H4 (cell line): ENCODE measurements at regions not wholly inside any gene's neighbourhood (a gene's known extent, or its start where the extent isn't known, plus 50 kb on each side); places are given as distances from the start of the nearest gene placed in this dataset.

ENCODE experiments used
- DNase-seq: peaks from one replicate; pipeline ENCODE4 v3.0.0-alpha.2; 2015; ENCODE audit warnings: low spot score

GRCh38 chr14:96638041-96638855 lies 136.1 kb downstream of the PAPOLA start:
- DNase-seq = no peak

GRCh38 chr14:96639550-96639949 lies 137.4 kb downstream of the PAPOLA start:
- no peak for DNase-seq

GRCh38 chr14:96648506-96649326 lies 146.5 kb downstream of the PAPOLA start:
- no peak for DNase-seq

- DNase-seq = no peak
These were observed 147.1 kb downstream of the PAPOLA start for GRCh38 chr14:96649327-96649601.

GRCh38 chr14:96653597-96653996 lies 143.6 kb upstream of the VRK1 start:
- DNase-seq = no peak

GRCh38 chr14:96658611-96659010 lies 138.6 kb upstream of the VRK1 start:
- no peak for DNase-seq

GRCh38 chr14:96660123-96660522 lies 137.1 kb upstream of the VRK1 start:
- no peak for DNase-seq

- no peak for DNase-seq
These were observed 136.5 kb upstream of the VRK1 start for GRCh38 chr14:96660667-96661066.

GRCh38 chr14:96661244-96661969 lies 135.8 kb upstream of the VRK1 start:
- no peak for DNase-seq

GRCh38 chr14:96662116-96662970 lies 134.8 kb upstream of the VRK1 start:
- no peak for DNase-seq

- no peak for DNase-seq
These were observed 134.1 kb upstream of the VRK1 start for GRCh38 chr14:96663076-96663475.

- no peak for DNase-seq
These were observed 133.6 kb upstream of the VRK1 start for GRCh38 chr14:96663491-96664067.

- DNase-seq = no peak
These were observed 131.1 kb upstream of the VRK1 start for GRCh38 chr14:96666088-96666487.

- DNase-seq = no peak
These were observed 126.8 kb upstream of the VRK1 start for GRCh38 chr14:96670391-96670790.

- DNase-seq = no peak
These were observed 126.0 kb upstream of the VRK1 start for GRCh38 chr14:96671218-96671617.

GRCh38 chr14:96673706-96674105 lies 123.5 kb upstream of the VRK1 start:
- DNase-seq = no peak

GRCh38 chr14:96674121-96674520 lies 123.1 kb upstream of the VRK1 start:
- DNase-seq = no peak

- DNase-seq = no peak
These were observed 121.0 kb upstream of the VRK1 start for GRCh38 chr14:96676166-96676565.

GRCh38 chr14:96681829-96682228 lies 115.4 kb upstream of the VRK1 start:
- no peak for DNase-seq

GRCh38 chr14:96682401-96682800 lies 114.8 kb upstream of the VRK1 start:
- no peak for DNase-seq

GRCh38 chr14:96683562-96684289 lies 113.5 kb upstream of the VRK1 start:
- no peak for DNase-seq
